Activated naive CD8-positive, alpha-beta T cell (primary cell): ENCODE measurements at regions not wholly inside any gene's neighbourhood (a gene's known extent, or its start where the extent isn't known, plus 50 kb on each side); places are given as distances from the start of the nearest gene placed in this dataset.

Experiments
- H3K27ac Mint-ChIP-seq: one replicate; pipeline ENCODE4 v1.8.0; 2021; ENCODE audit warnings: mixed read lengths
- H3K27me3 Mint-ChIP-seq: one replicate; pipeline ENCODE4 v1.8.0; 2021; ENCODE audit warnings: mixed read lengths
- H3K36me3 Mint-ChIP-seq: one replicate; pipeline ENCODE4 v1.8.0; 2021; ENCODE audit warnings: mixed read lengths
- H3K4me1 Mint-ChIP-seq: one replicate; pipeline ENCODE4 v1.8.0; 2021; ENCODE audit warnings: low read depth, mixed read lengths
- H3K4me3 Mint-ChIP-seq: one replicate; pipeline ENCODE4 v1.8.0; 2021; ENCODE audit warnings: mild to moderate bottlenecking, mixed read lengths
- H3K9me3 Mint-ChIP-seq: one replicate; pipeline ENCODE4 v1.8.0; 2021; ENCODE audit warnings: low read depth, mixed read lengths

DNA sequence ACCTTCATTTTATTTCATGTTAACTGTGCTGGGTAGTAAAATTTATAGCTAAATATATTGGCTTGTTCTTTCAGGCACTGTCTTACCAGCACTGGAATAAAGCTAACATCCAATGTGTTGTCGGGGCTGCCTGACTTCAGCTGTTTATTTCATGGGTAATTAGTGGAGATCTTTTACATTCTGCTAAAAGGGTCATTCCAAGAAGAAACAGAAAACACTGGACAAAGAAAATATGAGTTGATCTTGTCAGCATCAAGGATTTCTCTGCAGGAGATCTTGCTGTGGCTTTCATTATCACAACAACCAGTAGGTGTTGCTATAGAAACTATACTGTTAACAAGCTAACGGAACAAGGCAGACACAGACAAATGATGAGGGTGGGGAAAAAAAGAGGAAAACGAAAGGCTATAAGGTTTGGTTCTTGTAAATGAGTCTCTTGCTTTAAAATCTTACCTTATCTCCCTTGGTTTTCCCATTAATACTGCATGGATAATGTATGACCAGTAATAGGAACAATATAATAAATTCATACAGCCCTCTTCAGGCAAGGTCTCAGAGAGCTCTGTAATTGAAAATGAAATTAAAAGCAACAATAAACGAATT, 206.8 kb downstream of the SIM1 start:
- Mint-ChIP-seq H3K27me3 (peaks cover 1% of the 10 kb centered on the region), H3K4me3 (no peak overlapping the region), H3K36me3 (no peaks in the 10 kb centered on the region), H3K27ac (no peak overlapping the region), H3K4me1 (no peaks in the 10 kb centered on the region), H3K9me3 (no peaks in the 10 kb centered on the region)

DNA sequence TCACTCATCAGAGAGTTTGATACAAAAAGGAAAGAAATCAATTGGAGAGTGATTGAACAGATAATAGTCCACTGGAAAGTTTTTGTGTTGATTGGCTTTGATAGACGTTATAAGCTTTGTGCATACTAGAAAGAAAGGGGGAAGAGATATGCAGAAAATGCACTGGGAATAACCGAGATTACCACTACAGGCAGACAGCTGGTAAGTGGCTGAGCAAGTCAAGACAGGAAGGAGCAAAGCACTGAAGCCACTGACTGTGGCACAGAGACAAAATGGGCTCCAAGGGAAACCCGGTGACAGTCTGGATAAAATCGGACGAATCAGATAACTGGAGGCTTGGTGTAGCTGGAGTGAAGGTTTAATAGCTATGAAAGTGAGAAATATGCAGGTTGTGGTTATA, 209.0 kb downstream of the SIM1 start:
- Mint-ChIP-seq H3K36me3 (no peaks in the 10 kb centered on the region), H3K9me3 (no peaks in the 10 kb centered on the region), H3K4me1 (no peaks in the 10 kb centered on the region), H3K4me3 (no peak overlapping the region), H3K27me3 (no peaks in the 10 kb centered on the region), H3K27ac (no peak overlapping the region)

DNA sequence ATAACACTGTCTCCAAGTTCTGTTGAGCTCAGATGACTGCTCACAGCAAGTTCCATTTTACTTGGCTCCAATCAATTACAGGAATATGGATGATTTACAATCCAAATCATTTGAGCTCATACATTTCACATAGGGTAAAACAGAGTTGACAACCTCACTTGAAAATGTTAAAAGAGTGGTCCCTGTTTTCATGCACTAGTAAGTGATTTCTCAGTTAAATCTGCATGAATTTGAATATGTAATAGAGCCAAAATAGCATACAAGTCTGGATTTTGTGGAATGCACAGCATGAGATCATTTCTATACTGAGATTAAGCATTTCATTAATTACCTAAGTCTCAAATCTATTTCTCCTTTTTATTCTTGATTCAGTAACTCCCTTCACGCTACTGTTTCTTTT, 217.6 kb downstream of the SIM1 start:
- H3K4me3 Mint-ChIP-seq, result no peak overlapping the region
- no peaks in the 10 kb centered on the region for H3K4me1 Mint-ChIP-seq
- no peaks in the 10 kb centered on the region for H3K27me3 Mint-ChIP-seq
- no peak overlapping the region for H3K27ac Mint-ChIP-seq
- H3K9me3 Mint-ChIP-seq, result no peaks in the 10 kb centered on the region
- no peaks in the 10 kb centered on the region for H3K36me3 Mint-ChIP-seq

DNA sequence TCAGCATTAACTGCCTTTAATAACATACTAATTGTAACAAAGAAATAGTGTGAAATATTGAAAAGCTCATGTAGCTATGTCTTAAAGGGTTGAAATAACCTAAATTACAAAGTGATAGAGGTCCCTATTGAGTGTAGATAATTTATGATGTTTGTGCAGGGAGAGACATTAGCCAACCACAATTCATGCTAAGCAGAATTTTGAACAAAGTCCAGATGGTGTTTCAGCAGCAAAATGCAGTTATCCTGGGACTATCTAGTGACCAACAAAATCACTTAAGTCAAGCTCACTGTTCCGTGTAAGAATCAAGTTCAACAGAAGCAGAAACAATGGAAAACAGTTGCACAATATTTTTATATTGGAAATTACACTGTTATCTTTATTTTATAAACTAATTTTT, 218.5 kb downstream of the SIM1 start:
- Mint-ChIP-seq H3K4me1 (no peaks in the 10 kb centered on the region), H3K4me3 (no peak overlapping the region), H3K27me3 (no peaks in the 10 kb centered on the region), H3K36me3 (no peaks in the 10 kb centered on the region), H3K27ac (no peak overlapping the region), H3K9me3 (no peaks in the 10 kb centered on the region)

DNA sequence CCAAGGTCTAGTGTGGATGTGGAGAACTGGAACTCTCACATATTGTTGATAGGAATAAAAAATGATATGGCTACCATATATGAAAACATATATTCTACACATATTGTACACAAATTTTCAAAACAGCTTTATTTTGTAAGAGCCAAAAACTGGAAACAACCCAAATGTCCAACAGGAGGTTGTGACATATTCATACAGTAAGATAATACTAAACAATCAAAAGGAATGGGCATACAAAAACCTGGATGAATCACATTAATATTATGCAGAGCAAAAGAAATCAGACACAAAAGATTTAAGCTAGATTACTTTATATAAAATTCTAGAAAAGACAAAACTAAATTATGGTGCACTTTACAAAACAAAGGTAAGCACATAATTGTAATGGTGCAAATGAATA, 223.9 kb downstream of the SIM1 start:
- H3K4me3 Mint-ChIP-seq, result no peak overlapping the region
- H3K27ac Mint-ChIP-seq, result no peak overlapping the region
- H3K36me3 Mint-ChIP-seq, result no peaks in the 10 kb centered on the region
- H3K4me1 Mint-ChIP-seq, result no peaks in the 10 kb centered on the region
- no peaks in the 10 kb centered on the region for H3K9me3 Mint-ChIP-seq
- H3K27me3 Mint-ChIP-seq, result no peaks in the 10 kb centered on the region

DNA sequence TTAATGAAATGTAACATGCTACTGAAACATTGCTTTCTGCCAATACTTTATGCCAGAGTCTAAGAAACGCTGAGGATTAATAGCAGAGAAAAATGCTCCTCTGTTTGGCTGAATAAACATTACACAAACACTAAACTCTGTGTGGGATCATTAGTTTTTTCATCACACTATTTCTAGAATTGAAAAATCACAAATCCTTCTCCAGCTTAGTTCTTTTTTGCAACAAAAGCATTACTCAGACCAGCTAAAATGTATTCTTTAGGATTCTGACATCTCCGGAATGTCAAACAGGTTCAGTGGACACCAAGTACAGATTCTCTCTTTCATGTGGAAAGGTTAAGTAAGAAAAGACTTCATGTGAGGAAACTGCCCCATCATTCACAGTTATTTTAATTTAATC, 226.9 kb downstream of the SIM1 start:
- Mint-ChIP-seq H3K27me3 (peaks cover 2% of the 10 kb centered on the region), H3K9me3 (no peaks in the 10 kb centered on the region), H3K36me3 (no peaks in the 10 kb centered on the region), H3K4me1 (no peaks in the 10 kb centered on the region), H3K27ac (no peak overlapping the region), H3K4me3 (no peak overlapping the region)

DNA sequence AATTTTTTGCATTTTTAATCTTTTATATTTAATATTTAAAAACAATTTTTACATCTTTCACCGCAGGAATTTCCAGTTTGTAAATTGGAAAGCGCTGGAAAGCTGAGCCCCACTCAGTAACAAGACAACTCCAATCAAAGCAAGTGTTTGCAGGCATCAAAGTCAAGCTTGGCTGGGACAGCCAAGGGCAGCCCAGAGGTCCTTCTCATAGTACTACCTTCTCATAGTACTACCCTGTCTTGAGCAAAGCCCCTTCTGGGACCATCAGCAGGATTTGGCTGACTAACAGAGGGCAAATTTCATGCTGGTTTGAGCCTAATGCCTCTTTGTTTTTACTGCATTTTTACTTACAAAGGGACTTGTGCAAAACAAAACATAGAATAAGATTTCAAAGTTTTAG, 228.3 kb downstream of the SIM1 start:
- H3K27me3 Mint-ChIP-seq, result peaks cover 2% of the 10 kb centered on the region
- no peaks in the 10 kb centered on the region for H3K4me1 Mint-ChIP-seq
- H3K9me3 Mint-ChIP-seq, result no peaks in the 10 kb centered on the region
- H3K36me3 Mint-ChIP-seq, result no peaks in the 10 kb centered on the region
- H3K4me3 Mint-ChIP-seq, result no peak overlapping the region
- H3K27ac Mint-ChIP-seq, result no peak overlapping the region

DNA sequence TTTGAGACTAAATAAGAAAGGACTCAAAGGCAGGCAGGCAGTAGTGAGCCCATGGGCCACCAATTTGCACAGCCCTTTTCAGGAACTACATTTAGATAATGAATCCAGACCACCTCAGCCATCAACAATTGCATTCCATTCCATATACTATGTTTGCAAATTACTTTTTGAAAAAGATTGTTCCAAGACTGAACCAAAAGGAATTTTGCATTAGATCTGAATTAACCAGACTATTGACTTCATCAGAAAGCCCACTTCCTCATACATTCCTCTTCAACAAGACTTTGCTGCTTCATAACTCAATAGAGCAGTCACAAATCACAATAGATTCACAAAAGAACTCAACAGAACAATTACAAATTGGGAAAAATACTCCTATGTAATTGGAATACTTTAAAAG, 229.1 kb downstream of the SIM1 start:
- Mint-ChIP-seq H3K4me1 (no peaks in the 10 kb centered on the region), H3K27ac (no peak overlapping the region), H3K9me3 (no peaks in the 10 kb centered on the region), H3K27me3 (peaks cover 4% of the 10 kb centered on the region), H3K36me3 (no peaks in the 10 kb centered on the region), H3K4me3 (no peak overlapping the region)

DNA sequence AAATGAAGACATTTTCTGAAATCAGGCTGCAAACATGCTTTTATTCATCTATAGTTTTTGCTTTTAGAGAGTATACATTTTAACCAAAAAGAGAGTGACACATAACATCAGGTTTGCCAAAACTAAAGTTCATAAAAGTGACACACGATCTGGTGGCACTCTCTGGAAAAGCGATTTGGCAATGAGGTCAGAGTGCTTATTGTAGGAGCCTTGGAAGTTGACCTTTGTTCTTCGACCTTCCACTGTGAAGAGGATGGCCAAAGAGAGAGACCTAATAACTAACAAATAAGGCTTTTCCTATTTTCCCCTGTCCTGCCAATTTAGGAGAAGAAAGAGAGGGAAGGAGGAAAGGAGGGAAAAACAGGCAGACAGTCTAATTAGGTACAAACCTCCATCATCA, 230.1 kb downstream of the SIM1 start:
- Mint-ChIP-seq H3K4me3 (no peak overlapping the region), H3K36me3 (no peaks in the 10 kb centered on the region), H3K4me1 (no peaks in the 10 kb centered on the region), H3K27ac (no peak overlapping the region), H3K9me3 (no peaks in the 10 kb centered on the region), H3K27me3 (peaks cover 9% of the 10 kb centered on the region)

DNA sequence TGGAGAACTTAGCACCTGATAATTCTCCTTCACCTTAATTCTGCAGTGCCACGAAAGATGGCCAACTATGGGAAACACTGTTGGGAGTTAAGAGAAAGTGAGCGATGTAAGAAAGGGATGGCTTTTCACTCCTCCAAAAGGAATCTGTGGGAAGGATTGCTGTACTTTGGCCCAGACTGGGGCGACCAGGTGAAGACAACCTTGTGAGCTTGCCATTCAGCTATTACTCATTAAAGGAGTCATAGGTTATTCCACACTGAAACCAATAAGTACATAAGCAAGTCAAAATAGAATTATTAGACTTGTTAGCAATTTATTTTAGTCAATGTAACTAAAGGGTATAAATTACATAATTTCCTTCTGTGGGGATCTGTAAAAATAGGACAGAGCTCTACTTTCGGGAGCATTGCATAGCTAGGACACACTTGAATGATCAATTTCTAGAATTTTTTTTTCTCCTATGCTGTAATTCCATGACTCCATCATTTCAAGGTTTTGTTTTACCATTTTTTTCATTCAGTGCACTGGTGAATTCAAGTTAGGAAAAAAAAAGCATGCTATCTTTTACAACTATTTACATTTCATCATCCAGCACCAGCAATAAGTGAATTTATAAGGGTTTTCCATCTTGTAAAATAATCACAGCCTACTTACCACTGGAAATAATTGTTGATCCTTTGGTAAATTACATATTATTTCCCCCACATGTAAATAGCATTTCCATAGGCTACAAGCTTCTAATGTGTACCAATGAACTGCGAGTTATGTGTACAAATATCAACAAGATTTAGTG, 231.7 kb downstream of the SIM1 start:
- Mint-ChIP-seq H3K27ac (no peak overlapping the region), H3K4me1 (peaks cover 9% of the 10 kb centered on the region), H3K36me3 (no peaks in the 10 kb centered on the region), H3K9me3 (no peaks in the 10 kb centered on the region), H3K4me3 (no peak overlapping the region), H3K27me3 (peaks cover 18% of the 10 kb centered on the region)

DNA sequence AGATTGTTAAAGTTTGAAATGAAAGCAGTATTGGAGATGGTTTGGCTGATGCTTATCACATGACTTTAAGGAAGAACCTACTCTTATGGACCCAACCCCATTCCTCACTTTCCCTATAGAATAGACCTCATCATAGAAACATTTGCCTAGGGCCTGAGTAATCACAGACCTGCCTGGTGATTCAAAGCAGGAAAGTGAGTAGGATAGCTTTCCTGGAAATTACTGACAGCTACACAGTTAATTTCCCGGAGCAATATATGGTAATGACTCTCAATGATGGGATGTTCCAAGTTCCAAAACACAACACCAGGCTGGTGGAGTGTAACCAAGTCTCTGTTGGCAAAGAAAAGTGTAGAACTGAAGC, 233.8 kb downstream of the SIM1 start:
- Mint-ChIP-seq H3K4me3 (no peak overlapping the region), H3K9me3 (no peaks in the 10 kb centered on the region), H3K4me1 (peaks cover 12% of the 10 kb centered on the region), H3K27me3 (peaks cover 21% of the 10 kb centered on the region), H3K27ac (no peak overlapping the region), H3K36me3 (no peaks in the 10 kb centered on the region)

DNA sequence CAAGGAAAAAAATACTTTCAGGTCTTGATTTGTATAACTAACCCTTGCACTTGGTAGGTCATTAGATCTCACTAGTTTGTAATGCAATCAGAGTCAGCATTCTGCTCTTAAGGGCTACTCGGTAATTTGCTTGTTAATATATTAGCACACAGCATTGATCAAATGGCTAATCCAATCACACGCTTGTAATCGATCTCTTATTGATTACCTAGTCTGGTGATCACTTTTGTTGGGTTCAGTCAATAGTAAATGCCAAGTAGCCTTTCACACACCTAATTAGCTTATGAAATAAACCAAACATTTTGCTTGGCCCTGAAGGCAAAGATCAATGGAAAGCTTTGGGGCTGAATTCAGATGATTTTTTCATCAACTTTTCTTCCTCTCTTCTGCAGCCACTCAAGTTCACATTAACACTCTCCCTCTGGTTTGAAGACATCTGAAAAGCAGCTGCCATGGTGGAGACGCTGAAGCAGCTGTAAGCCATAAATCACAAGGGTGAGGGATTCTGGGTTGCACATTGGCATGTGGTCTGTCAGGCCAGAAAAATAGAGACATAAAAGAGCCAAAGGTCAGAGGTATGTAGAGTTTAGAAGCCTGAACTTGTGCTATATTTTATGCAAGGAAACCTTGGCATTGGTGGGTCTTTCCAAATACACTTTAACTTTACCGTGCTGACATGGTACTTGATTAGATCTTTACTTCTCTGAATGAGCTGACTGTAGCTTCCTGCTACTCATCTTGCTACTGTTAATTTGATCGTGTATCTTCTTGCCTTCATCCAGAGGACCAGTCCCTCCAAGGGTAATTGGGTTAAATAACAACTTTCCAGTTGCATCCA, 234.4 kb downstream of the SIM1 start:
- Mint-ChIP-seq H3K27ac (no peak overlapping the region), H3K9me3 (no peaks in the 10 kb centered on the region), H3K27me3 (peaks cover 23% of the 10 kb centered on the region), H3K36me3 (no peaks in the 10 kb centered on the region), H3K4me1 (peaks cover 12% of the 10 kb centered on the region), H3K4me3 (no peak overlapping the region)

DNA sequence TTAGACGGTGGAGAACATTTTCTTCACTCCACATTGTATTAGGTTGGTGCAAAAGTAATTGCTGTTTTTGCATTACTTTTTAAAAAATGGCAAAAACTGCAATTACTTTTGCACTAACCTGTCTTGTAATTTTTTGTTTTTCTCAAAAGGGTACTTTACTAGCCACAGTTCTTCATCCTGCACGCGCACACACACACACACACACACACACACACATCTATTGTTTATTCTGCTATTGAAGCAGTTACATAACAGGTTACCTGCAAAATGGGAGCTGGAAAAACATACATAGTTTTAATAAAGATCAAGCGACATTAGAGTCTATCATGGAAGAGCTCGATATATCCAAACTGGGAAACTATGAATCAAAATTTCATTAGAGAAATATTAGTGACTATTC, 235.2 kb downstream of the SIM1 start:
- peaks cover 23% of the 10 kb centered on the region for H3K27me3 Mint-ChIP-seq

DNA sequence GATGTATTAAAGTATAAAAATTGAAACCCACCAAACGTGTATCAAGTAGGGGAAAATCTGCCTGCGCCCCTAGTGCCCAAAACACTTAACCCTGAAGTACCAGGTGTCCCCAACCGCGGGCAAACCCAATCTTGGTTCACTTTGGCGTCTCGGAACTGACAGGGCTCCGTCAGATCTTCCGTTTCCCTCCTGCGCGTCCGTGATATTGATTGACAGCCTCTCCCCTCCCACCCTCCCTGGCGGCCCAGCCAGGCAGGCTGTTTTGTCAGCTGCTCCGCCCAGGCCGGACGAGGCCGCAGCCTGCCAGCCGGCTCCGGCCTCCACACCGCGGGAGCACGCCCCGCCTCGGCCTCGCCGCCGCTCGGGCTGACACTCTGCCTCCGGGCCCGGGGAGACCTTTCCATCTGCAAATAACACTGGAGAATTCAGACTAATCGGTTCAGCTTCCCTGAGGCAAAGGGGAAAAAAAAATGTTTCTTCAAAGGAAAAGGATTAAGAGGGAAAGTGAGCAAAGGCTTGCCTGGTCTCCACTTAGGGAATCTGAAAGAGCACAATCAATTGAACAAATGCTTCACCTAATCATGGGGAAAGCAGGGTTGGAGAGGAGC, 234.9 kb upstream of the MCHR2 start:
- Mint-ChIP-seq H3K27ac (no peak overlapping the region), H3K4me1 (peaks cover 12% of the 10 kb centered on the region), H3K27me3 (peaks cover 23% of the 10 kb centered on the region), H3K36me3 (no peaks in the 10 kb centered on the region), H3K4me3 (peak overlapping the region; percentile 66), H3K9me3 (no peaks in the 10 kb centered on the region)

More for the DNA sequence above, 235.2 kb downstream of the SIM1 start:
- Mint-ChIP-seq H3K36me3 (no peaks in the 10 kb centered on the region), H3K4me1 (peaks cover 12% of the 10 kb centered on the region), H3K9me3 (no peaks in the 10 kb centered on the region), H3K27ac (no peak overlapping the region), H3K4me3 (no peak overlapping the region)

DNA sequence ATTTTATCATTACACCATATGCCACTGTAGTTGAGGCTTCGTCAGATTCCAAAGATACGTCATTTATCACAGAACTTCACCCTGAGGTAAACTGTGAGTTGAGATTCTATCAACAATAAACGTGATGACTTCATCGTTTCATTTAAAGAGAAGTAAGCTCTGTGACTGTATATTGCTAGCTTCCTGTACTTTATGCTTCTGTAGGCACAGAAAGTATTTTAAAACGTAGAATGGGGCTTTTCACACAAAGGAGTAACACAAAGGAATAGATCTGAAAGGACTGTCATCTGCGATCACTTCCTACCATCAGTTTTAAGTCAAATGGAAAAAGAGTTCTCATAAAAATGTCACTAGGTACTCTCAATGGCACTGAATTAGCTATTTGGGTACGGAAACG, 234.4 kb upstream of the MCHR2 start:
- Mint-ChIP-seq H3K4me1 (peaks cover 12% of the 10 kb centered on the region), H3K27me3 (peaks cover 23% of the 10 kb centered on the region), H3K9me3 (no peaks in the 10 kb centered on the region), H3K36me3 (no peaks in the 10 kb centered on the region), H3K4me3 (peak overlapping the region; percentile 66), H3K27ac (no peak overlapping the region)
